Keratinocyte (primary cell): ENCODE measurements at regions not wholly inside any gene's neighbourhood (a gene's known extent, or its start where the extent isn't known, plus 50 kb on each side); places are given as distances from the start of the nearest gene placed in this dataset.

ENCODE experiments used
- DNase-seq: peaks from one replicate; pipeline ENCODE4 v3.0.0-alpha.2; 2011; ENCODE audit warnings: low read depth, missing footprints, low spot score
- FAIRE-seq: peaks from 2 replicates; lab custom pipeline; 2011; peaks lifted over from hg19 to GRCh38; lab: Jason Lieb, UNC
- H2AFZ ChIP-seq: 2 replicates; pipeline ENCODE4 v1.6.0; 2012; ENCODE audit warnings: low read length, control low read depth, inconsistent platforms; ENCODE audit not compliant: control insufficient read depth
- H3K27ac ChIP-seq: 2 replicates; pipeline ENCODE4 v1.5.1; 2011; ENCODE audit warnings: low read length; ENCODE audit not compliant: control insufficient read depth, insufficient read depth
- H3K27me3 ChIP-seq: 3 replicates; pipeline ENCODE4 v1.6.0; 2011; ENCODE audit warnings: low read length; ENCODE audit not compliant: control insufficient read depth, insufficient read depth; ENCODE audit errors: extremely low read depth
- H3K36me3 ChIP-seq, 2 experiments: 2 replicates in 1 of 2; 3 replicates in 1 of 2; pipeline ENCODE4 v1.5.1; 2011; ENCODE audit warnings: low read length in 2 of 2, mild to moderate bottlenecking in 1 of 2; ENCODE audit not compliant: control insufficient read depth in 2 of 2, insufficient read depth in 2 of 2; ENCODE audit errors: extremely low read depth in 1 of 2
- H3K4me1 ChIP-seq: 3 replicates; pipeline ENCODE4 v1.5.1; 2011; ENCODE audit warnings: low read length; ENCODE audit not compliant: control insufficient read depth, insufficient read depth; ENCODE audit errors: extremely low read depth
- H3K4me2 ChIP-seq: 3 replicates; pipeline ENCODE4 v1.6.0; 2011; ENCODE audit warnings: low read depth, low read length; ENCODE audit not compliant: control insufficient read depth, insufficient read depth; ENCODE audit errors: extremely low read depth
- H3K4me3 ChIP-seq, 3 experiments: fragments of 200-600 bp in 1 of 3; sonication (generic) in 1 of 3; 2 replicates in 2 of 3; 3 replicates in 1 of 3; pipeline ENCODE4 v1.5.1; 2011 to 2016; ENCODE audit warnings: low read length in 3 of 3, mild to moderate bottlenecking in 3 of 3, control low read depth in 2 of 3, inconsistent platforms in 1 of 3, low read depth in 1 of 3, mixed read lengths in 1 of 3, mixed run types in 1 of 3, moderate library complexity in 1 of 3; ENCODE audit not compliant: control insufficient read depth in 2 of 3, insufficient read depth in 2 of 3; ENCODE audit errors: extremely low read depth in 1 of 3
- H3K79me2 ChIP-seq: 2 replicates; pipeline ENCODE4 v1.6.0; 2012; ENCODE audit warnings: low read length; ENCODE audit not compliant: control insufficient read depth, insufficient read depth
- H3K9ac ChIP-seq: 3 replicates; pipeline ENCODE4 v1.6.0; 2011; ENCODE audit warnings: low read length; ENCODE audit not compliant: control insufficient read depth, insufficient read depth; ENCODE audit errors: extremely low read depth
- H3K9me1 ChIP-seq: 3 replicates; pipeline ENCODE4 v1.6.0; 2011; ENCODE audit warnings: low read length; ENCODE audit not compliant: control insufficient read depth, insufficient read depth; ENCODE audit errors: extremely low read depth
- H3K9me3 ChIP-seq: 2 replicates; pipeline ENCODE4 v1.5.1; 2012; ENCODE audit warnings: low read depth, low read length; ENCODE audit not compliant: control insufficient read depth
- H4K20me1 ChIP-seq: 3 replicates; pipeline ENCODE4 v1.6.0; 2011; ENCODE audit warnings: low read length; ENCODE audit not compliant: control insufficient read depth, insufficient read depth; ENCODE audit errors: extremely low read depth
- CTCF ChIP-seq, 3 experiments: IDR thresholded peaks in 1 of 3; conservative IDR thresholded peaks in 1 of 3; optimal IDR thresholded peaks in 1 of 3; 2 replicates in 2 of 3; 3 replicates in 1 of 3; pipeline versions ENCODE3 to v1.5.1; 2011; ENCODE audit warnings: low read length in 3 of 3, mild to moderate bottlenecking in 3 of 3, moderate library complexity in 2 of 3, control low read depth in 1 of 3, inconsistent platforms in 1 of 3; ENCODE audit not compliant: insufficient read depth in 2 of 3; ENCODE audit errors: extremely low read depth in 1 of 3
- EZH2 ChIP-seq: IDR thresholded peaks from one replicate; pipeline ENCODE4 v1.6.1; 2012; ENCODE audit warnings: inconsistent platforms, mild to moderate bottlenecking, low read length, moderate library complexity
- dilution Hi-C: fragments of 300-500 bp; cut with MboI; formaldehyde crosslinking; loops from one replicate; pipeline ENCODE4 v1.7.0; 2020; ENCODE audit warnings: low sequenced_read_pairs; ENCODE audit not compliant: extremely low pct_ligation_motif_present

- no peak overlapping the region for H3K4me3 ChIP-seq
- no peaks in the 10 kb centered on the region for H3K36me3 ChIP-seq
- no peak overlapping the region for H3K9ac ChIP-seq
- peaks cover 14% of the 10 kb centered on the region for H3K4me1 ChIP-seq
- H3K4me2 ChIP-seq: no peak overlapping the region
- H3K9me1 ChIP-seq: no peaks in the 10 kb centered on the region
- H2AFZ ChIP-seq: no peak overlapping the region
- no peak for FAIRE-seq
- no peaks in the 10 kb centered on the region for H3K27me3 ChIP-seq
- no peaks in the 10 kb centered on the region for H4K20me1 ChIP-seq
- H3K79me2 ChIP-seq: no peaks in the 10 kb centered on the region
- H3K9me3 ChIP-seq: no peaks in the 10 kb centered on the region
- no peak for DNase-seq
- TF ChIP-seq EZH2: no peak
- dilution Hi-C loops: no loop called here
- H3K27ac ChIP-seq: no peak overlapping the region
Measured at GRCh38 chr6:1242021-1242420, 69.9 kb upstream of the FOXQ1 start.

- DNase-seq (peak; percentile 33), FAIRE-seq (no peak)
- Histone ChIP-seq H3K9ac (no peak overlapping the region), H3K27ac (peak overlapping the region; percentile 23), H3K79me2 (no peaks in the 10 kb centered on the region), H2AFZ (no peak overlapping the region), H3K27me3 (no peaks in the 10 kb centered on the region), H3K36me3 (no peaks in the 10 kb centered on the region), H3K9me1 (no peaks in the 10 kb centered on the region), H4K20me1 (no peaks in the 10 kb centered on the region), H3K4me3 (no peak overlapping the region), H3K9me3 (no peaks in the 10 kb centered on the region), H3K4me2 (peak overlapping the region; percentile 43), H3K4me1 (peaks cover 14% of the 10 kb centered on the region)
- dilution Hi-C loops: no loop called here
- no peak for TF ChIP-seq EZH2
- TF ChIP-seq CTCF (optimal IDR thresholded peaks at IDR 0.05 in 1 of 3, IDR thresholded peaks at IDR 0.05 in 1 of 3, conservative IDR thresholded peaks at IDR 0.05 in 1 of 3; ENCODE audit: extremely low read depth in 1 of 3, insufficient read depth in 2 of 3, low read length in 3 of 3): no peak
Measured at GRCh38 chr6:1240766-1241318, 71.1 kb upstream of the FOXQ1 start.

GRCh38 chr6:1239805-1240204 is 72.1 kb upstream of the FOXQ1 start:
- dilution Hi-C loops: no loop called here
- FAIRE-seq (no peak), DNase-seq (no peak)
- Histone ChIP-seq H3K4me3 (no peak overlapping the region), H3K4me1 (peaks cover 14% of the 10 kb centered on the region), H3K79me2 (no peaks in the 10 kb centered on the region), H3K36me3 (no peaks in the 10 kb centered on the region), H2AFZ (peak overlapping the region; percentile 55), H3K4me2 (no peak overlapping the region), H4K20me1 (no peaks in the 10 kb centered on the region), H3K9me3 (no peaks in the 10 kb centered on the region), H3K9me1 (no peaks in the 10 kb centered on the region), H3K27ac (no peak overlapping the region), H3K27me3 (no peaks in the 10 kb centered on the region), H3K9ac (no peak overlapping the region)
- TF ChIP-seq EZH2: no peak
- no peak for TF ChIP-seq CTCF (optimal IDR thresholded peaks at IDR 0.05 in 1 of 3, IDR thresholded peaks at IDR 0.05 in 1 of 3, conservative IDR thresholded peaks at IDR 0.05 in 1 of 3; ENCODE audit: extremely low read depth in 1 of 3, insufficient read depth in 2 of 3, low read length in 3 of 3)
